GM19463 (cell line): ENCODE measurements at regions not wholly inside any gene's neighbourhood (a gene's known extent, or its start where the extent isn't known, plus 50 kb on each side); places are given as distances from the start of the nearest gene placed in this dataset.
A peak's percentile ranks its signal among the peaks of the same experiment; 100 is the strongest.
"Not testable (repeated sequence)": the region's sequence is repeated elsewhere in the genome, so short reads cannot be mapped to it uniquely, and the experiment has no call there.

Experiments used
- ATAC-seq: cut with Tn5 transposase; IDR thresholded peaks from one replicate; pipeline ENCODE4 v1.9.1; 2021; ENCODE audit warnings: mild to moderate bottlenecking, moderate library complexity; ENCODE audit not compliant: unreplicated experiment

DNA sequence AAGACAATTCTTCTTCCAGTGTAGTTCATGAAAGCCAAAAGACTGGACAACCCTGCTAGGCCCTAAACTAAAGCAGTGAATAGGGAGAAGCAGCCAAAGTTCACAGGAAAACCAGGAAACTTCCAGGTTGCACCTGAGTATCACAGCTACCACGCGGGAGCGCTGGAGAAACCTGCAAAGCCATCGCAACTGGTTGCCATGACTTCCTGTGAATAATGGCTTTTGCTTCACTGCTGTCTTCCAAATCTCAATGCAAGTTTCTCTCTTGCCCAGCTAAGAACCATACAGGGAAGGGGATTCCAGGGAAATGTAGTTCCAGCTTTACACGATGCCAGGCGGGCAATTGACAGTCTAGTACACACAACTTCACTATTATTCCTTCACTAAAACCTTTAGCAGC lies 114.1 kb downstream of the GXYLT1 start:
- no peak for ATAC-seq

DNA sequence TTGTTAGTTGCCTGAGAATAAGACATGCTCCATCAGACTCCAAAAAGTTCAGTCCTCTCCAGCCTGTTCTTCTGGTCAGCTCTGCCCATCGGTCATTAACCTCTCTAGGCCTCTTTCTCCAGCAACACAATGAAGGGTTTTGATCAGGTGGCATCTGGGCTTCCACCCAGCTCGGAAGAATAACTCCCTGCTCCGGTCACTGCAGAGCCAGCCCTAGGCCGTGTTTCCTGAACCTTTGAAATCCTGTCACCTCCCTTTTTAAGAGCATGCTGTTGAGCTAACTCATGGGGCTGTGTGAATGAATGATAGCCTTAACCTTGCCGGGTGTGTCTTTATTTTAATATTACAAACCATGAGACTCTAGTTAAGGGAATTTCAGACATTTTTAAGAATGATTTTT lies 117.1 kb downstream of the GXYLT1 start:
- no peak for ATAC-seq

DNA sequence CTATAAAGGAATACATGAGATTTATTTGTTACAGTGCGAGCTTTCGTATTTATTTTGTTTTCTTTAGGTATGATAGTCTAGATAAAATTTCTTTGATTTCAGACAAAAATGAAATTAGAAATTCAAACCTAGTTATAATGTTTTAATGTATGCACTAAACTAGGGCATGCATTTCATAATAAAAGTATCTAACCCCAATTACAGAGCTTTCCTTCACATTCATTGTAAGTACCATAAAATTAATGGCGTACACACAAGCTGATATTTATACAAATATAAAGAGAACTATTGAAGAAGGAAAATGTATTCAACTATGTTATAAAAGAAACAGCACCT lies 120.2 kb downstream of the GXYLT1 start:
- ATAC-seq = no peak

DNA sequence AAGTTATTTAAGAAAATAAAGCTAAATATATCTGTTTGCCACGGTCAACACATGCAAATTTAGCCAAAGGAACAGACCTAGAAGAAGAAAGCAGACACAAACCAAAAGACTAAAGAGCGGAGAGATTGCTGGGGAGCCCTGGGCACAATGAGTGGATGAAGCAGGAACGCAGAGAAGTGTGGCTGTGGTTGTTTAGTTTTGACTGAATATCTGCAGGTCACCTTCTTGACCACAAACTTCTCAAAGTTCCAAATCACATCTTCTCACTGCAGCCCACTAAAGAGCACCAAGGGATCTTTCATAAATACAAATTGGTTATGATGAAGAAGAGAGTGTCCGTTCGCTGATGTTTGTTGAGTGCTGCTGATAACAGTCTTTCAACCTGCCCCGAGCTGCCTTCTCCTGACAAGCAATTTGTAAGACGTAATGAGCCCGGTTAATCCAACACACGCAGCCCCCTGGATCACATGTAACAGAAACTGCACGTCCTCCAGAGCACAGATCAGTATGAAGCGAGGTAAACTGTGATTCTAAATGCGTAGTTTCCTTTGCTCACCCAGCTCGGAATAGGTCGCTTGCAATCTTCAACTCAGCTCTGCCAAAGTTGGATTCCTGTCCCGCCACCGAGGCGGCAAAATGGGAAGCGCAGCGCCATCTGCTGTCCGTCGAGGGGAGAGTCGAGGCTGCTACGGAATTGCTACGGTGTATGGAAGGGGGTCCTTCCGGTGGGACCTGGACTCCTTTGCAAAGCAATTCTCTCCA lies 120.8 kb downstream of the GXYLT1 start:
- ATAC-seq = peak; percentile 91

DNA sequence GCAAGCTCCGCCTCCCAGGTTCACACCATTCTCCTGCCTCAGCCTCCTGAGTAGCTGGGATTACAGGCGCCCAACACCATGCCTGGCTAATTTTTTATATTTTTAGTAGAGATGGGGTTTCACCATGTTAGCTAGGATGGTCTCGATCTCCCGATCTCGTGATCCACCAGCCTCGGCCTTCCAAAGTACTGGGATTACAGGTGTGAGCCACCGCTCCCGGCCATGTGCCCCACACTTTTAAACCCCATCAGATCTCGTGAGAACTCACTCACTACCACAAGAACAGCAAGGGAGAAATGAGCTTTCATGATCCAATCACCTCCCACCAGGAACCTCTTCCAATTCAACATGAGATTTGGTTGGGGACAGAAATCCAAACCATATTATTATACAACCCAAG lies 122.7 kb downstream of the GXYLT1 start:
- ATAC-seq = not testable (repeated sequence)

DNA sequence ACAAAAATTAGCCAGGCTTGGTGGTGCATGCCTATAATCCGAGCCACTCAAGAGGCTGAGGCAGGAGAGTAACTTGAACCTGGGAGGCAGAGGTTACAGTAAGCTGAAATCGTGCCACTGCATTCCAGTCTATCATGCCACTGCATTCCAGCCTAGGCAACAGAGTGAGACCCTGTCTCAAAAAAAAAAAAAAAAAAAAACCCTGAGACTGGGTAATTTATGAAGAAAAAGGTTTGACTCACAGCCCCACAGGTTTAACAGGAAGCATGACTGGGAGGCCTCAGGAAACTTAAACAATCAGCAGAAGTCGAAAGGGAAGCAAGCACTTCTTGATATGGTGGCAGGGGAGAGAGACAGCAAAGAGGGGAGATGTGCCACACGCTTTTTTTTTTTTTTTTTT lies 123.2 kb downstream of the GXYLT1 start:
- no peak for ATAC-seq

DNA sequence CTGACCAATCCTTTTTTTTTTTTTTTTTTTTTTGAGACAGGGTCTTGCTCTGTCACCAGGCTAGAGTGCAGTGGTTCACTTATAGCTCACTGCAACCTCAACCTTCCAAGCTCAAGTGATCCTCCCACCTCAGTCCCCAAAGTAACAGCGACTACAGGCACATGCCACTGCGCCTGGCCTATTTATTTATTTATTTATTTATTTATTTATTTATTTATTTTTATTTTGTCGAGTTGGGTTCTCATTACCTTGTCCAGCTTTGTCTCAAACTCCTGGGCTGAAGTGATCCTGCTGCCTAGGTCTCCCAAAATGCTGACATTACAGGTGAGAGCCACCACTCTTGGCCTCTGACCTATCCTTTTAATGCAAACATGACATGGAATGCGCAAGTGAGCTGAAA lies 124.4 kb downstream of the GXYLT1 start:
- ATAC-seq = no peak

DNA sequence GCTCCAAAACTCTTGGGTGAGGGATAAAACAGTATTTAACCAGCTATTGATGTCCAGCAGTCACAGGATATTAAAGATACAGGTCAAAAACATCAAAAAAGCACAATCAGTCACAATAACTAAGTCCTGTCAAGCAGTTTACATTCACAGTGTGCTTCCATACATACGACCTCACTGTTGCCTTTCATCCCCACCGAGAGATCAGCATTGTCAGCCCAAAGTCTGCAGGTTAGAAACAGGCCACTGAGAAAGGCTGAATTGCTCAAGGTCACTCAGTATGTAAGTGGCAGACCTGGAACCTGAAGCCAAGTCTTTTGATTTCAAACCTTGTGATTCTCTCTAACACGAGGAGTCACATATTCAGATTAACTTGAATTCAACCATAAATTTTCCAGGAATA lies 124.9 kb downstream of the GXYLT1 start:
- ATAC-seq = no peak

DNA sequence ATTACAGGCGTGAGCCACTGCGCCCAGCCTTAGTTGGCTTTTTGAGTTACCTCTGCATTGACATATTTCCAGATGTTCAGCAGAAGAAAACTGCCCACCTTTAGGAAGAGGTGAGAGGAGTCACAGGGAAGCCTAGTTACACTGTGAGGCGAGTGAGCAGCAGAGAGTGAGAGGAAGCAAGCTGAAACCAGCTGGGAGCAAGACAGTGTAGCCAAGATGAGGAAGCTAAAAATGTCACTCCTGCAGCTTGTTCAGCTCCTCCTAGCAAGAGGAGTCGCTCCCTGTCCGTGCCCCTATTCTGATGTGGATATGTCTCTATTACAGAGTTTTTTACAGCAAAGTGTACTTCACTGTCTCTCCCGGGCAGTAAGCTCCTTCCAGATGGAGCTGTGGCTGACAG lies 127.6 kb downstream of the GXYLT1 start:
- ATAC-seq = no peak

DNA sequence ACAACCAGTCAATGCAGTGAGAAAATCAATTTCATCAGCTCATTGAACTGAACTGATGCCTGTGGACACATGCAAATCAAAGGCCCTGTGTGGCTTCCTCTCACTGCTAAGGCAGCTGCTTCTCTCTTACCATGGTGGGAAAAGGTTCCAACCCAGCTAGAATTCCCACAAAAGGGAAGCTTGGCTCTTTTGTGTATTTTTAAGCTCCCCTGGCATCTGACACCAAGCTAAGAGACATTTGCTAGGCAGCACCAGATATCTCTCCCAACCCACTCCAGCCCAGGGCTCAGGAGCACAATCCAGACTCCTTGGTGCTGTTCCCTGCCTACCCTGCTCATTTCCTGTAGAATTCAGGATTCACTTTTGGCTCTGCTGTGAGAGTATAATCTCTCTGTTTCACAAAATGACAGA lies 129.6 kb downstream of the GXYLT1 start:
- no peak for ATAC-seq

DNA sequence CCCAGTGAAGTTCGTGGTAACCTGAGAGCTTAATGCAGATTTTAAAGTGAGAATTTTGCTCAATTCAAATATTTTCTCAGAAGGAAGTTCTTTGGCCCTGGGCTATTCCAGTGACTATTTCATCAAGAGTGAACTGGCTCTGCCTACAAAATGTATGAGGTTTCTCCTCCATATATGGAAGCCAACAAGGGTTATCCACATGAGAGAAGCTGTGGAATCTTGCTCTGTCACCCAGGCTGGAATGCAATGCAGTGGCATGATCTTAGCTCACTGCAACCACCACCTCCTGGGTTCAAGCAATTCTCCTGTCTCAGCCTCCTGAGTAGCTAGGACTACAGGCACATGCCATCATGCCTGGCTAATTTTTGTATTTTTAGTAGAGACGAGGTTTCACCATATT lies 132.2 kb downstream of the GXYLT1 start:
- ATAC-seq = not testable (repeated sequence)

DNA sequence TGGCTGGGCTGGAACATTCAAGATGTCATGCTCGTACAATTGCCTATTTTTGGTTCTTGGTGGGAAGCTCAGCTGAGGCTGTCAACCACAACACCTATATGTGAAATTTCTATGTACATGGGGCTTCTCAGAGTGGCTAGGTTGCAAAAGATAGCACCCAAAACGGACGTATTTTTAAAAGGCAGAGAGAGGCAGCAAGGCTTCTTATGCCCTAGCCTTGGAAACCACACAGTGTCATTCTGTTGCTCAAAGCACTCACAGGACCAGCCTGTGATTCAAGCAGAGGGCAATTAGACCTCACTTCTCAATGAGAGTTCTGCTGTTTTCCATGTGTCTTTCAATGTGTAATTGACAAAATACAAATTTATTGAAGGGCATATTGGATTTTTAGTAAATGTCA lies 134.0 kb downstream of the GXYLT1 start:
- ATAC-seq = no peak

DNA sequence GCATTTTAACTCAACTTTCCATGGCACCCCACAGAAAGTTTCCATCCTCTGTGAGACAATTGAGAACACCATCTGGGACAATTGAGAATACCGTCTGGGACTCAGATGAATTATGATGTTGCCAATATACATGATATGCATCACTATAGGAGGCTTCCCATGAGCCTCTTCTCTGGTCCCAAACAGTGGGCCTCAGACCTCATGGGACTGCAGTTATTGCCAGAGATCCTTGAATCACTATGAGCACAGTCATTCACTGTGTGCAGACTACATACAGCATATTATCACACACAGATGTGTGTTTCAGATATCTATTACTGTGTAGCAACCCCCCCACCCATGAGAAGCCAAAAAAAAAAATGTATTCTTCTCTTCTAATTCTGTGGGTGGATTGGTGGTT lies 134.4 kb downstream of the GXYLT1 start:
- no peak for ATAC-seq

DNA sequence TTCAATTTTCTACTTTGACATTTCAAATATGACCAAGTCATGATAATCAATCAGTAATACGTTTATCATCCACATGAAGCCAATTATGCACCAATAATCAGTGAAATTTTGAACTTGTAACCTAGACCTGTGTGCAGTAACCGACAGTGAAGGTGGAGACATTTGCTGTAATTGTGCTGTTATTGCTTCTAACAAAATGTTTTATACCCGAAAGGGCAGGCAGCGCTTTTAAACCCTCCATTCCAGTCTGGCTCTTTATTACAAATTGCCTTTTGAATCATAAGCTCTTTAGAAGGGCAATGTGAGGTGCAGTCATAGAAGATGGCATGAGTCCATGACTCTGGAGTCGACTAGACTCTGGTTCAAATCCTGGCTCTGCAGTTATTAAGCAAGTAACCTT lies 135.7 kb downstream of the GXYLT1 start:
- no peak for ATAC-seq

DNA sequence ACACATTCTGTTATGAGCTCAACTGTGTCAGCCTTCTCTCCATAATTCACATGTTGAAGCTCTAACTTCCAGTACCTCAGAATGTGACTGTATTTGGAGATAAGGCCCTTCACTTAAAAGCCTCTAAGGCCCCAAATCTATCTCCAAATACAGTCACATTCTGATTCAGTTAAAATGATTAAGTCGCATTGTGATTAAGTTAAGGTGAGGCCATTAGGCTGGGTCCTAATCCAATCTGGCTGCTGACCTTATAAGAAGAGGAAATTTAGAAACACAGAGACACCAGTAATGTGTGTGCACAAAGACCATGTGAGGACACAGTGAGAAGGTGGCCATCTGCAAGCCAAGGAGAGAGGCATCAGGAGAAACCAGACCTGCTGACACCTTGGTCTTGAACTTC lies 141.6 kb downstream of the GXYLT1 start:
- ATAC-seq = no peak

DNA sequence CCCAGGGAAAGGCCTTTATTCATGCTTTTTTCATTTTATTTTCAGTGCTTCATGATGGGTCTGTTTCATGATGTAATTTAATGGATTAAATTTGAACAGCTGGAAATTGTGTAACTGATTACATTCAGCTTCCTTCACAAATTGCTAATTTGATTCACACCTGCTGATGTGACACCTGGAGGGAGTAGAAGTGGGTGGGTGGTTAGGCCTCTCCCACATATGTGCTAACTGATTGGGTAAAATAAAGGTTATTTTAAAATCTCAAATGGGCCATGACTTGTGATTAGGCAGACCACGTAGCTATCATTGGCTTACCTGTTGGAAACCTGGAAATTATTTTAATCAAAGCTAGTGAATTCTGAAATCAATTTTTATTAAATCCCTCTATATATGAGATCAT lies 142.1 kb downstream of the GXYLT1 start:
- ATAC-seq = no peak

DNA sequence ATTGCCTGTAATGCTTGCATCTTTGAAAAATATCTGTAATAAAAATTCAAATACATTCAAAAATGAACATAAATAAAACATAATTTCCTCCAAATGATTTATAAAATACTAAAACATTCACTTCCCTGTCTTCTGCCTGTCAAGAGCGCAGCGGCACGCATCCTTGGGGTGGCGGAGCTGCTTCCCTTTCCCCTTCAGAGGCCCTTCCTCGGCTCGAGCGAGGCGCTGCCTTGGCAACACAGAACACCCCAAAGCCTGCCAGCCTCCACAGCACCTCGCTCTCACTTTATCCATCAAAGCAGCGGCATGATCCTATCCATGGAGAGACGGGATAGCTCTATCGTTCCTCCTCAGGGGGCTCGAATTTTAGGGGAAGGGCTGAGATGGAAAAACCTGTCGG lies 146.2 kb downstream of the GXYLT1 start:
- no peak for ATAC-seq

DNA sequence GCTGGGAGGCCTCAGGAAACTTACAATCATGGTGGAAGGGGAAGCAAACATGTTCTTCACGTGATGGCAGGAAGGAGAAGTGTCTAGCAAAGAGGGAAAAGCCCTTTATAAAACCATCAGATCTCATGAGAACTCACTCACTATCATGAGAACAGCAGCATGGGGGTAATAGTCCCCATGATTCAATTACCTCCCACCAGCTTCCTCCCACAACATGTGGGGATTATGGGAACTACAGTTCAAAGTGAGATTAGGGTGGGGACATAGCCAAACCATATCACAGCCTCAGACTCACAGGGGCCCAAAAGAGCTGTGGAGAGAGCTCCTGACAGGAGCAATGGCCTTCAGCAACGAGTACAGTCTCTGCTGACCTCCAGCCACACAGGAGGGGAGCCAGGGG lies 151.4 kb downstream of the GXYLT1 start:
- no peak for ATAC-seq

DNA sequence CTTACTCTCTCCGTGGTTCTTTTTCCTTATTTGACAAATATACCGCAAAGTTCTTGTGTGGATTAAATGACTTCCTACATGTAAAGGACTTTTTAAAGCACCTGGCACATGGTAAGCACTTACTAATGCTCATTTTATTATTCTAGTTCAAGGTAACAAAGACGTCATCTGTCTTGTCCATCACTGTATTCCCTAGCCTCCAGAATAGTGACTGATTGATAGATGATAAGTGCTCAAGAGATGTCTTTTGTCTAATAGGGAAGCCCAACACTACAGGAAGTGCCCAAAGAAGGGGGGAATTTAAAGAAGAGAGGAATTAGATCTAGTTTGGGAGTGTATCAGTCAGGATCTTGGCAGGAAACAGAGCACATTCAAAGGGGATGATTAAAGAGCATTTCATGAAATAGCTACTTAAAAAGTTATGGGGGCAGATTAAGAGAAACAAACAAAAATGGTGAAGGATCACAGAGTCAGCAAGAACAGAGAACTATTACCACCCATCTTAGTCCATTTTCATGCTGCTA lies 151.9 kb downstream of the GXYLT1 start:
- ATAC-seq = no peak

DNA sequence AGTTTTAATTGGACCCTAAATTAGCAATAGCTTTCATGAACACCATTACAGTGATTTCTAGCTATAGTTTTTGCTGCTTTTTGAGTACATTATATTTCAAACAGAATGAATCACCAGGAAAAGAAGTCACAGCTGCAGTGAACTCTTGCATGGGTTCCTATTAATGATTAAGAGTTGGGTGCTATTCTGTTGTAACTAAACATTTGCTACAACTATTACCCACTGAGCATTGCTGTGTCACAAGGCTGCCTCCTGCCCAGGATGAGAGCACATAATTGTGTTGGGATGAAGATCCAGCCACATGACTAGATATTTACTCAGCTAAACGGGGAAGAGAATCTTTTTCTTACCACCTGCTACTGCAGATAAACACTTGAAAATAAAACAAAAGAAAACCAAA lies 152.7 kb downstream of the GXYLT1 start:
- ATAC-seq = no peak

DNA sequence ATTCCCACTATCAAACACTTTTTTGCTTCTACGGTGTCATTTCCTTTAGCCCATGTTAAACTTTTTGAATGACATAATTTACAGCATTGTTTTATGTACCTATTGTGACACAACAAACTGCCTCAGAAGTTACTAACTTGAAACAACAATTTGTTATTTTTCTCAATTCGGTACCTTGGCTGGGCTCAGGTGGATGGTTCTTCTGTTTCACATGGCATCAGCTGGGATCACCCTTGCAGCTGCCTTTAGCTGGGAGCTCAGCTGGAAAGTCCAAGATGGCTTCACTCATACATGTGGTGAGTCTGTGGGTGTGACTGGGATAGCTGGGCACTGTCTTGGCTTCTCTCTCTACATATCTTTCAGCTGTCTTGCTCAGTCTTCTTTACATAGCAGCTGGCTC lies 156.0 kb downstream of the GXYLT1 start:
- no peak for ATAC-seq

DNA sequence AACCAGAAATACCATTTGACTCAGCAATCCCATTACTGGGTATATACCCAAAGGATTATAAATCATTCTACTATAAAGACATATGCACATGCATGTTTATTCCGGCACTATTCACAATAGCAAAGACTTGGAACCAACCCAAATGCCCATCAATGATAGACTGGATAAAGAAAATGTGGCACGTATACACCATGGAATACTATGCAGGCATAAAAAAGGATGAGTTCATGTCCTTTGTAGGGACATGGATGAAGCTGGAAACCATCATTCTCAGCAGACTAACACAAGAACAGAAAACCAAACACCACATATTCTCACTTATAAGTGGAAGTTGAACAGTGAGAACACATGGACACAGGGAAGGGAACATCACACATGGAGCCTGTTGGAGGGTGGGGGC lies 158.2 kb downstream of the GXYLT1 start:
- ATAC-seq = not testable (repeated sequence)

DNA sequence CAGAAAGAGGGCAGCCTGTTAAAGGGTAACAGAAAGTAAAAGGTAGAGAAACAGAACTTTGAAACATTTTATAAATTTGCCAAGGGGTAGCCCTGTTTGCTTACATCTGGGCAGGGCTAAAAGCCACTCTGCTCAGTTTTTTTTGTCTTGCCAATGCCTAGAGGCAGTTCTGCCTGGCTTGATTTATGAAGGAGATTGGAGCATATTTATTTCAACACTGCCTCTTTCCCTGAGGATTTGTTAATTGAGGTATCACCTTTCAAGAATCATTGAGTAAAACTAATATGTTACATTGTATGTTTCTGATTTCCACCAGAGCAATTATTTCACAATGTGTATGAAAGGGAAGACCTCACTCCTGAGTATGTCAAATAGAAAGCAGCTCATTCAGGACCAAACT lies 160.8 kb downstream of the GXYLT1 start:
- ATAC-seq = no peak
